ENCODE measurements at regions not wholly inside any gene's neighbourhood (a gene's known extent, or its start where the extent isn't known, plus 50 kb on each side); places are given as distances from the start of the nearest gene placed in this dataset.
"Not testable (repeated sequence)": the region's sequence is repeated elsewhere in the genome, so short reads cannot be mapped to it uniquely, and the experiment has no call there.

DNA sequence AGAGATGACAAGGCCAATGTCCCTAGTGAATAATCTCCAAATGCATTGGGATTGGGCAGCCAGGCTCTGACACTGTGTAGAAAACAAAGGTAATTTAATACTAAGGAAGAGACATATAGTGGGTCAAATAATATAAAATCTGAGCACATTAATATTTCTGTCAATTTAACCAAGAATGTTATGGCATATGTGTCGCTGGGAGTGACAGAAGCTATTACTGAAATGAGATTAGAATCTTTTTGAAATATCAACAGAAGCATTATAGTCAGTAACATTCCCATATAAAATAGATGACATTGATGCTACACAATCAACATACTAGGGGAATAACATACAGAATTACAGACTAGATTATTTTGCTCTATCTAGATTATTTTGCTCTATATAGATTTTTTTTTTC is 114.0 kb downstream of the BLID start:
- Histone ChIP-seq H3K36me3 (no peaks in the 10 kb centered on the region), H3K4me1 (peaks cover 0 to 1% of the 10 kb centered on the region in 2 donors), H3K27me3 (no peaks in the 10 kb centered on the region), H3K27ac (no peak overlapping the region), H3K4me3 (no peak overlapping the region), H3K9me3 (no peaks in the 10 kb centered on the region)
- no peak for TF ChIP-seq POLR2A (IDR thresholded peaks at IDR 0.05)
- TF ChIP-seq, protein P1, sequence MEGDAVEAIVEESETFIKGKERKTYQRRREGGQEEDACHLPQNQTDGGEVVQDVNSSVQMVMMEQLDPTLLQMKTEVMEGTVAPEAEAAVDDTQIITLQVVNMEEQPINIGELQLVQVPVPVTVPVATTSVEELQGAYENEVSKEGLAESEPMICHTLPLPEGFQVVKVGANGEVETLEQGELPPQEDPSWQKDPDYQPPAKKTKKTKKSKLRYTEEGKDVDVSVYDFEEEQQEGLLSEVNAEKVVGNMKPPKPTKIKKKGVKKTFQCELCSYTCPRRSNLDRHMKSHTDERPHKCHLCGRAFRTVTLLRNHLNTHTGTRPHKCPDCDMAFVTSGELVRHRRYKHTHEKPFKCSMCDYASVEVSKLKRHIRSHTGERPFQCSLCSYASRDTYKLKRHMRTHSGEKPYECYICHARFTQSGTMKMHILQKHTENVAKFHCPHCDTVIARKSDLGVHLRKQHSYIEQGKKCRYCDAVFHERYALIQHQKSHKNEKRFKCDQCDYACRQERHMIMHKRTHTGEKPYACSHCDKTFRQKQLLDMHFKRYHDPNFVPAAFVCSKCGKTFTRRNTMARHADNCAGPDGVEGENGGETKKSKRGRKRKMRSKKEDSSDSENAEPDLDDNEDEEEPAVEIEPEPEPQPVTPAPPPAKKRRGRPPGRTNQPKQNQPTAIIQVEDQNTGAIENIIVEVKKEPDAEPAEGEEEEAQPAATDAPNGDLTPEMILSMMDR (IDR thresholded peaks at IDR 0.05 in 4 of 5, conservative IDR thresholded peaks at IDR 0.05 in 1 of 5), result no peak
- intact Hi-C loops (cut with DNase I; ENCODE audit: low total_unique reads) (no loop called here), in situ Hi-C loops (cut with MboI; ENCODE audit: low sequenced_read_pairs in 4 of 4) (loop anchor here in 2 of 4 donors (25.0 kb wide), 2 partner anchors 340 to 510 kb away; no protein-coding TSS in a partner anchor)
- ATAC-seq (no peak), DNase-seq (no peak)

DNA sequence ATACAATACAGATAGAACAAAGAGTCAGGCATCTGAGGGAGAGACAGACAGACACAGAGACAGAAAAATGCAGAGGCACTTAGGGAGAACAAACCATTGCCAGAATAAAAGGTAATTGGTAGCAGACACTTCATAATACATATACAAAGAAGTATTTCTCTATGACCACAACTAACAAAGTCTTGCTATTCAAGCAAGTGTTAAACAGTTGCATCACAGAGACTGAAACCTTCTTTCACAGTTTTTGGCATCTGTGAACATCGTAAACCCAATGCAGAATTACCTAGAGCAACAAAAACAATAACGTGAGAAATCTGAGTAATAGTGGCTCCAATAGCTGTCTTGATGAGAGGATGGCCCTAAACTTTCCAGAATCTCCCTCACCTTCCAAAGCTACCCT is 116.4 kb downstream of the BLID start:
- no peak for ATAC-seq
- Histone ChIP-seq H3K27me3 (no peaks in the 10 kb centered on the region), H3K4me3 (no peak overlapping the region), H3K36me3 (no peaks in the 10 kb centered on the region), H3K4me1 (peaks cover 0 to 6% of the 10 kb centered on the region in 2 donors), H3K9me3 (no peaks in the 10 kb centered on the region), H3K27ac (no peak overlapping the region)
- DNase-seq, result no peak
- in situ Hi-C loops (cut with MboI; ENCODE audit: low sequenced_read_pairs in 4 of 4), result loop anchor here in 2 of 4 donors (25.0 kb wide), 2 partner anchors 337 to 513 kb away; no protein-coding TSS in a partner anchor
- TF ChIP-seq, protein P1 (IDR thresholded peaks at IDR 0.05 in 4 of 5, conservative IDR thresholded peaks at IDR 0.05 in 1 of 5), result no peak
- TF ChIP-seq POLR2A (IDR thresholded peaks at IDR 0.05), result no peak
- intact Hi-C loops (cut with DNase I; ENCODE audit: low total_unique reads), result no loop called here

DNA sequence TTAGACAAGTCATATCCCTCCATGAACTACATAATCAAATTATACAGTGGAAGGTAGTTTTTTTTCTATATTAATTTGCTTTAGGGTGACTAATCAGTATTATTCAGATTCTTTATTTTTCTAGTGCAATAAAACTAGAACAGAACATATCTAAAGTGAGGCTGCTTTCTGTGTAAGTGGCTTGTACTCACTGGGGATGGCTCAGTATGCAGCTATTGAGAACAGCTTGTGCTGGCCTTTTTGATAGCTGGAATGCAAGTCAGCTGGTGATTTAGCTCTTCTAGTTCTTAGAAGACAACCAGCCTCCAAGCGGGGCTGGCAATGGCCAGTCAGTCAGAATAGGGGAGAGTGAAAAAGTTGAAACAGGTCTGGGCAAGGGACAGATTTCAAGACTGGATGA is 119.4 kb downstream of the BLID start:
- peak in 1 of 2 donors; percentile 7 for DNase-seq
- H3K4me1 ChIP-seq, result peaks cover 0 to 6% of the 10 kb centered on the region in 2 donors
- no peaks in the 10 kb centered on the region for H3K27me3 ChIP-seq
- no peak overlapping the region for H3K4me3 ChIP-seq
- in situ Hi-C loops (cut with MboI; ENCODE audit: low sequenced_read_pairs in 4 of 4) (no loop called here), intact Hi-C loops (cut with DNase I; ENCODE audit: low total_unique reads) (no loop called here)
- peak in 1 of 2 donors; percentile 74 for ATAC-seq
- H3K9me3 ChIP-seq, result no peaks in the 10 kb centered on the region
- no peaks in the 10 kb centered on the region for H3K36me3 ChIP-seq
- no peak for TF ChIP-seq POLR2A (IDR thresholded peaks at IDR 0.05)
- TF ChIP-seq, protein P1 (IDR thresholded peaks at IDR 0.05 in 4 of 5, conservative IDR thresholded peaks at IDR 0.05 in 1 of 5), result no peak
- no peak overlapping the region for H3K27ac ChIP-seq

DNA sequence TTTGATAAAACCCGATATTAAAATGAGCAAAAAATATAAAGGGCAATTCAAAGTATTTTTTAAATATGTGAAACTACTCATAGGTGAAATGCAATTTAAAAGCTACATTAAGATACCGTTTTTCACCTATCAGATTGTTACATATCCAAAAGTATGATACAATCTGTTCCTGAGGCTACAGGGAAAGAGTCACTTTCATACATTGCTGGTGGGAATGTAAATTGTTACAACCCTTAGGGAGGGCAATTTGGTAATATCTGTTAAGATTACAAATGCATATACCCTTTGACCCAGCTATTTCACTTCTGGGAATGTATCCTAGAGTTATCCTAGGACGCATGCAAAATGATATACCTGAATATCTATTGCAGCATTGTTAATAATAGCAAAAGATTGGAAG is 132.1 kb downstream of the BLID start:
- Histone ChIP-seq H3K9me3 (no peaks in the 10 kb centered on the region), H3K4me3 (no peak overlapping the region), H3K27me3 (no peaks in the 10 kb centered on the region), H3K4me1 (peaks cover 10 to 20% of the 10 kb centered on the region in 2 donors), H3K36me3 (no peaks in the 10 kb centered on the region), H3K27ac (no peak overlapping the region)
- no peak for ATAC-seq
- DNase-seq, result no peak
- intact Hi-C loops (cut with DNase I; ENCODE audit: low total_unique reads) (no loop called here), in situ Hi-C loops (cut with MboI; ENCODE audit: low sequenced_read_pairs in 4 of 4) (no loop called here)
- TF ChIP-seq, protein P1 (IDR thresholded peaks at IDR 0.05 in 4 of 5, conservative IDR thresholded peaks at IDR 0.05 in 1 of 5), result no peak
- TF ChIP-seq POLR2A (IDR thresholded peaks at IDR 0.05), result no peak

DNA sequence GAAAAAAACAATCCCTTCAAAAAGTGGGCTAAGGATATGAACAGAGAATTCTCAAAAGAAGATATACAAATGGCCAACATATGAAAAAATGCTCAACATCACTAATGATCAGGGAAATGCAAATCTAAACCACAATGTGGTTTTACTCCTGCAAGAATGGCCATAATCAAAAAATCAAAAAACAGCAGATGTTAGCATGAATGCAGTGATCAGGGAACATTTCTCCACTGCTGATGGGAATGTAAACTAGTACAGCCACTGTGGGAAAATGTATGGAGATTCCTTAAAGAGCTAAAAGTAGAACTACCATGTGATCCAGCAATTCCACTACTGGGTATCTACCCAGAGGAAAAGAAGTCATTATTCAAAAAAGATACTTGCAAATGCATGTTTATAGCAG is 138.1 kb downstream of the BLID start:
- in situ Hi-C loops (cut with MboI; ENCODE audit: low sequenced_read_pairs in 4 of 4); DNase-seq; intact Hi-C loops (cut with DNase I; ENCODE audit: low total_unique reads); H3K9me3 ChIP-seq; H3K36me3 ChIP-seq; H3K27ac ChIP-seq; H3K27me3 ChIP-seq; ATAC-seq; H3K4me1 ChIP-seq; H3K4me3 ChIP-seq: not testable (repeated sequence)
